ENCODE measurements at regions not wholly inside any gene's neighbourhood (a gene's known extent, or its start where the extent isn't known, plus 50 kb on each side); places are given as distances from the start of the nearest gene placed in this dataset.

DNA sequence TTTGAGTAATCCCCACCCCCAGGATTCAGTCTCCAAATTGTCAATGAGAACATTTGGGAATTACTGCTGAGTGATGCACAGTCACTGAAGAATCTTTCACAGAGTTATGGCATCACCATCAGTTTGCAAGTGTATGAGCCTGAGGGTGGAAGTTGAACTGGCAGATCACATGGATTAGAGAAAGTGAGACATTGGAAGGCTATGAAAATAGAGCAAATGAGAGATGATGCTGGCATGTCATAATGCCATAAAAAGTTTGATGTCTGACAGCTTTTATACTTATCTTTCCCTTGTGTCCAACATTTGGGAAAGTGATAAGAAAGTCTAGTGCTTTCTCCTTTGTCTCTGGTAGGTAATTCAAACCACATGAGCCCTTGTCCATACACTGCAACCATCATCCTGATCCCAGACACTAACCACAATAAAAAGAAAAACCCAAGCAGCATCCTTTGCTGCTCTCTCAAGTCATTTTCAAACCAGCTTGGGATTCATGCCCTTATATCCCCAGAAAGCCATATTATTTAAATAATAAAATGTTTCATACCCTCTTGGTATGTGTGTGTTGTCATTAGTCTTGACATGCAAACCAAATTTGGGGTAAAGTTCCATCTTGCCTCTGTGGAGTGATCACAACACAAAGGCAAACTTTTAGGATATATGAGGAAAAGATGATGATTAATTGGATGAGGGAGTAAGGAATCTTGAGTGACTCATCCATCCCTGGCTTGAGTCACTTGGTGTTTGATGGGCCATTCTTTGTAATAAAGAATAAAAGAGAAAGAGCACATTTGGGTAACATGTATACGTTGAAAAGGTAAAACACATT, 438.9 kb downstream of the GRXCR1 start (continued):
- TF ChIP-seq, protein P1, sequence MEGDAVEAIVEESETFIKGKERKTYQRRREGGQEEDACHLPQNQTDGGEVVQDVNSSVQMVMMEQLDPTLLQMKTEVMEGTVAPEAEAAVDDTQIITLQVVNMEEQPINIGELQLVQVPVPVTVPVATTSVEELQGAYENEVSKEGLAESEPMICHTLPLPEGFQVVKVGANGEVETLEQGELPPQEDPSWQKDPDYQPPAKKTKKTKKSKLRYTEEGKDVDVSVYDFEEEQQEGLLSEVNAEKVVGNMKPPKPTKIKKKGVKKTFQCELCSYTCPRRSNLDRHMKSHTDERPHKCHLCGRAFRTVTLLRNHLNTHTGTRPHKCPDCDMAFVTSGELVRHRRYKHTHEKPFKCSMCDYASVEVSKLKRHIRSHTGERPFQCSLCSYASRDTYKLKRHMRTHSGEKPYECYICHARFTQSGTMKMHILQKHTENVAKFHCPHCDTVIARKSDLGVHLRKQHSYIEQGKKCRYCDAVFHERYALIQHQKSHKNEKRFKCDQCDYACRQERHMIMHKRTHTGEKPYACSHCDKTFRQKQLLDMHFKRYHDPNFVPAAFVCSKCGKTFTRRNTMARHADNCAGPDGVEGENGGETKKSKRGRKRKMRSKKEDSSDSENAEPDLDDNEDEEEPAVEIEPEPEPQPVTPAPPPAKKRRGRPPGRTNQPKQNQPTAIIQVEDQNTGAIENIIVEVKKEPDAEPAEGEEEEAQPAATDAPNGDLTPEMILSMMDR (conservative IDR thresholded peaks at IDR 0.05; ENCODE audit: low read depth in 2 of 2): no peak
- TF ChIP-seq ZNF331 (CRISPR knock-in tag; IDR thresholded peaks at IDR 0.05; ENCODE audit: low read depth): no peak
- TF ChIP-seq POLR2AphosphoS5 (IDR thresholded peaks at IDR 0.05; ENCODE audit: low read depth): no peak
- TF ChIP-seq, protein P2, sequence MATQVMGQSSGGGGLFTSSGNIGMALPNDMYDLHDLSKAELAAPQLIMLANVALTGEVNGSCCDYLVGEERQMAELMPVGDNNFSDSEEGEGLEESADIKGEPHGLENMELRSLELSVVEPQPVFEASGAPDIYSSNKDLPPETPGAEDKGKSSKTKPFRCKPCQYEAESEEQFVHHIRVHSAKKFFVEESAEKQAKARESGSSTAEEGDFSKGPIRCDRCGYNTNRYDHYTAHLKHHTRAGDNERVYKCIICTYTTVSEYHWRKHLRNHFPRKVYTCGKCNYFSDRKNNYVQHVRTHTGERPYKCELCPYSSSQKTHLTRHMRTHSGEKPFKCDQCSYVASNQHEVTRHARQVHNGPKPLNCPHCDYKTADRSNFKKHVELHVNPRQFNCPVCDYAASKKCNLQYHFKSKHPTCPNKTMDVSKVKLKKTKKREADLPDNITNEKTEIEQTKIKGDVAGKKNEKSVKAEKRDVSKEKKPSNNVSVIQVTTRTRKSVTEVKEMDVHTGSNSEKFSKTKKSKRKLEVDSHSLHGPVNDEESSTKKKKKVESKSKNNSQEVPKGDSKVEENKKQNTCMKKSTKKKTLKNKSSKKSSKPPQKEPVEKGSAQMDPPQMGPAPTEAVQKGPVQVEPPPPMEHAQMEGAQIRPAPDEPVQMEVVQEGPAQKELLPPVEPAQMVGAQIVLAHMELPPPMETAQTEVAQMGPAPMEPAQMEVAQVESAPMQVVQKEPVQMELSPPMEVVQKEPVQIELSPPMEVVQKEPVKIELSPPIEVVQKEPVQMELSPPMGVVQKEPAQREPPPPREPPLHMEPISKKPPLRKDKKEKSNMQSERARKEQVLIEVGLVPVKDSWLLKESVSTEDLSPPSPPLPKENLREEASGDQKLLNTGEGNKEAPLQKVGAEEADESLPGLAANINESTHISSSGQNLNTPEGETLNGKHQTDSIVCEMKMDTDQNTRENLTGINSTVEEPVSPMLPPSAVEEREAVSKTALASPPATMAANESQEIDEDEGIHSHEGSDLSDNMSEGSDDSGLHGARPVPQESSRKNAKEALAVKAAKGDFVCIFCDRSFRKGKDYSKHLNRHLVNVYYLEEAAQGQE (IDR thresholded peaks at IDR 0.05; ENCODE audit: unreplicated experiment): no peak
- TF ChIP-seq JUNB (IDR thresholded peaks at IDR 0.05; ENCODE audit: unreplicated experiment): no peak
- TF ChIP-seq, protein P3, sequence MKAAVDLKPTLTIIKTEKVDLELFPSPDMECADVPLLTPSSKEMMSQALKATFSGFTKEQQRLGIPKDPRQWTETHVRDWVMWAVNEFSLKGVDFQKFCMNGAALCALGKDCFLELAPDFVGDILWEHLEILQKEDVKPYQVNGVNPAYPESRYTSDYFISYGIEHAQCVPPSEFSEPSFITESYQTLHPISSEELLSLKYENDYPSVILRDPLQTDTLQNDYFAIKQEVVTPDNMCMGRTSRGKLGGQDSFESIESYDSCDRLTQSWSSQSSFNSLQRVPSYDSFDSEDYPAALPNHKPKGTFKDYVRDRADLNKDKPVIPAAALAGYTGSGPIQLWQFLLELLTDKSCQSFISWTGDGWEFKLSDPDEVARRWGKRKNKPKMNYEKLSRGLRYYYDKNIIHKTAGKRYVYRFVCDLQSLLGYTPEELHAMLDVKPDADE (IDR thresholded peaks at IDR 0.05): no peak
- no peak for TF ChIP-seq EZH2 (IDR thresholded peaks at IDR 0.05; ENCODE audit: low read depth, unreplicated experiment)

DNA sequence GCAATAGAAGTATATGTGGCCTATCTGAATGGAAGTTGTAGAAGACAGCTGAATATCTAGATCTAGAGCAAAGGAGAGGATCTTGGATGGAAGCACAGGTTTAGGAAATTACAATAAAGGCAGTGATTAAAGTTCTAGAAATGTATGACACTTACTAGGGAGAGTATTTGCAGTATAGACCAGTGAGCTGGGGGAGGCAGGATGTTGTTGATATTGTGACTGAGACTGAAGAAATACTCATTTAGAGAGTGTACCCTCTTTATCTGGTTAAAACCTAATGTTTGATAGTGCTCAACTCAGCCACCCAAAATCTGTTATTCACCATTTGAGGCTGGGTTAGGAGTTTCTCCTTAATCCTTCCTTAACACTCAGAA, 439.5 kb downstream of the GRXCR1 start:
- Histone ChIP-seq H3K4me1 (ENCODE audit: insufficient read depth) (no peaks in the 10 kb centered on the region), H3K79me2 (replicated peaks; ENCODE audit: insufficient read depth) (no peaks in the 10 kb centered on the region), H3K36me3 (ENCODE audit: insufficient read depth) (no peaks in the 10 kb centered on the region), H3K27ac (ENCODE audit: low read depth) (no peak overlapping the region), H3F3A (replicated peaks; ENCODE audit: low read depth) (no peaks in the 10 kb centered on the region), H3K27me3 (ENCODE audit: insufficient read depth) (no peaks in the 10 kb centered on the region), H4K20me1 (replicated peaks; ENCODE audit: insufficient read depth) (no peaks in the 10 kb centered on the region), H3K9me2 (ENCODE audit: insufficient read depth) (0 out of 2 replicates have a peak, but pooled peaks cover 5% of the 10 kb centered on the region), H3K4me2 (no peak overlapping the region), H2AFZ (no peak overlapping the region), H3K4me3 (no peak overlapping the region)
- H3K27me3 Mint-ChIP-seq (ENCODE audit: insufficient read depth, low read depth, poor library complexity): no peaks in the 10 kb centered on the region
- H3K27ac Mint-ChIP-seq: no peak overlapping the region
- DNase-seq (ENCODE audit: low spot score) (no peak), ATAC-seq (no peak)
- no peaks in the 10 kb centered on the region for H3K36me3 Mint-ChIP-seq (ENCODE audit: low read depth)
- no peaks in the 10 kb centered on the region for H3K4me1 Mint-ChIP-seq
- H3K9me3 Mint-ChIP-seq: no peaks in the 10 kb centered on the region; the same call in 1 of the 3 replicates
- TF ChIP-seq, protein P1 (conservative IDR thresholded peaks at IDR 0.05; ENCODE audit: low read depth in 2 of 2): no peak
- TF ChIP-seq, protein P3 (IDR thresholded peaks at IDR 0.05): no peak
- no peak overlapping the region for H3K4me3 Mint-ChIP-seq

All from GM23338 (cell line).